ENCODE measurements at regions not wholly inside any gene's neighbourhood (a gene's known extent, or its start where the extent isn't known, plus 50 kb on each side); places are given as distances from the start of the nearest gene placed in this dataset.

- TF ChIP-seq EZH2 (IDR thresholded peaks at IDR 0.05; ENCODE audit: borderline replicate concordance, low read depth, low read length, poor library complexity, severe bottlenecking) (no peak), CTCF (conservative IDR thresholded peaks at IDR 0.05; ENCODE audit: low read depth, low read length) (no peak)
Observed at GRCh38 chr2:10984418-10985135, 72.8 kb downstream of the KCNF1 start.
